ENCODE measurements at regions not wholly inside any gene's neighbourhood (a gene's known extent, or its start where the extent isn't known, plus 50 kb on each side); places are given as distances from the start of the nearest gene placed in this dataset.

DNA sequence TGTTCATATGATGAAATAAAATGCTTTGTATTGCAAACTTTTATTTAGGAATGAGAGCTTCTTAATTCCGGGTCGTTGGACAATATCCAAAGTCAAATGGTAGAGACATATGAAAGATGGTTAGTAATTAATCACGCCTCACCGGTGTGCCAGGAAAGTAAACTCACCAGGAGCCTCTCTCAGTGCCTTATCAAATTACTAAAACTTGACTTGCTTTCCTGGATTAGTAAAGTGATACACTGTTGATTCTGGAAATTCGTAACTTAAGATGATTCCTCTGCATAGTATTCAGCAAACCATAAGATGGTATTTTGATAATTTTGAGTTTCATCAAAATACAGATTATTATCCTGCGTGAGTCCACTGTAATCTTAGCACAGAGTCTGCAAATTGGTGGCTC lies 115.2 kb downstream of the PAX1 start:
- no peak for DNase-seq

DNA sequence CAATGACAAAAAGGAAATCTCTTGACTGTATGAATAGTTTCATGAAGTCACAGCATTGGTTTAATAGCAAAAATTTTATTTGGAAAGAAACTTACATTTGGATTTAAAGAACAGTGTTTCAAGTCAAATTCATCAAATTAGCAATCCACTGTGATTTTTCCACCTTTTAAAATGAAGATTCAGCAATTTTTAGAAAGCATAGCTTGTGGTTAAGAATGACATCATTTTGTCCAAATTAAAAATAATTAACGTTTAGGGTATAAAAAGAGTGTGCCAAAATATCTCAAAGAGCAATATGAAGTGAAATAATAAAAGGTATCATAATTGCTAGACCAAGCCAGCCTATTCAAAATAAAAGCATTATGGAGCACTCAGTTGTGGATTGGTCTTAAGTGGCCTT lies 114.6 kb downstream of the PAX1 start:
- no peak for DNase-seq

DNA sequence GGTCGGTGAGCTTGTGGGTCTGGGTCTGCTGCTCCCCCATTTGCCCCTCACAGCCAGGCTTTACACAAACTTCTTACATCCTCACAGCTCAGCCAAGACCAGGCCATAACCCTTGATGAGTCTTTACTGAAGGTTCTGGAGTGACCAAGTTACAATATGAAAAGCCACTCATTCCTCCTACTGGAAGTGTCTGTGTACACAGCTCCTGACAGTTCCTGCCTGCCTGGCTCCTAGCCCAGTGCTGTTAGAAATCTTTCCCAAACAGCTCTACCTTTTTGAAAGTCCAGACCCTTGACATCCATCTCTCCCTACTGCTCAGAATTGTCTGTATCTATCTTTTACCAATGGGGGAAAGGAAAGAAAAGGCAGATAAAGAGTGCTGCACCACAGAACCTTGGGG lies 106.9 kb downstream of the PAX1 start:
- no peak for DNase-seq

DNA sequence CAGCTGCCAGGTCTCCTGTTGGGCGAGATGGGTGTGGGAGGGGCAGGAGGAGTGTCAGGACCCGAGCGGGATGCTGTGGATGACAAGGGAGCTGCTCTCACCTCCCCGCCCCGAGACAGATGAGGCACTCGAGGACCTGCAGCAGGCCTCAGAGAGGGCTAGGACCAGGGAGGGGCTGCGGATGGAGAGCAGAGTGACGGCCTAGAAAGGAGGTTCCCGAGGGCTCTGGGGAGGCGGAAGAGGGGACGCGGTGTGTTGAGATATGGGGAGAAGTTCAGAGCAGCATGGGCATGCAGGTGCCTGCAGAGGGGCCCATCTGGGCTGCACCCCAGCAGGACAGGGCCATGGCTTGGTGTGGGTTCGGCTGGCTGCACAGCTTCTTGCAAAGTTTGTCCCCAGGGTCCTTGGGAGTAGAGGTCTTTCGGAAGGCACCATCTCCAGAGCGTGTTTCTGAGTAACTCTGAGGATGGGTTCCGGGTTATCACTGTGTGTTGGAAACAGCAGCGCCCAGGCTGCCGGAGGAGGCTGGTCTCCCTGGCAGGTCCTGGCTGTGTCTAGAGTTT lies 104.6 kb downstream of the PAX1 start:
- no peak for DNase-seq

DNA sequence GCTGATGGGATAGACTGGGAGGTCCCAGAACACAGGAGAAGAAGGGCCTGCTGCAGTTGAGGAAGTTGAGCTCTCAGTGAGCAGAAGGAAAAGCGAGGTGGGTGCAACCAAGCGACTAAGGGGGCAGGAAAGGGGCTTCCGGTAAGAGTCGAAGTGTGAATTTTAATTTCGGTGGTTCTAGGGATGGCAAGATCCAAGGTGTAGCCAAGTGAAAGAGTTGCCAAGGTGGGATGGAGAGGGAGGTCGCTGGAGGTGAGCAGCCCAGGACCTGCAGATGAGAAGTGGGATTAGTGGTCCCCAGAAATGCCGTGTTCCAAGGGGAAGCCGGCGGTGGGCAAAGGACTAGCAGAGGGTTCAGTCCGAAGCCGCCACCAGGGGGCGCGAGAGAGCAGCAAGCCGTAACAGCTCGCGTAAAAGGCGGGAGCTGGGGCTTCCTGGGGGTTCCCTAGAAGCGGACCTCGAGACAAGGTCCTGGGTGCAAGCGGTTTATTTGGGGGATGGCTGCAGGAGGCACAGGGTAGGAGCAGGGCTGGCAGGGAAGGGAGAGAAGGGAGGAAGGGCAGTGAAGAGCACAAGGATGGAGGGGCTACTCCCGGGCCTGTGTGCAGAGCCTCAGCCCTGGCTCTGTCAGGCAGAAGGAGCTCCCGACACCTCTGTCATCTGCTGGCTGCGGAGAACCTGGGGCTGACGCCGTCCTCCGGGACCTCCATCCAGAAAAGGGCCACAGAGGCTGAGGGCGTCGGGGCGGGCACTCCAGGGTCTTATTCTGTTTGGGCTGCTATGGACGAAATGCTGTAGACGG lies 103.6 kb downstream of the PAX1 start:
- peak in 1 of 2 experiments; percentile 1 for DNase-seq

DNA sequence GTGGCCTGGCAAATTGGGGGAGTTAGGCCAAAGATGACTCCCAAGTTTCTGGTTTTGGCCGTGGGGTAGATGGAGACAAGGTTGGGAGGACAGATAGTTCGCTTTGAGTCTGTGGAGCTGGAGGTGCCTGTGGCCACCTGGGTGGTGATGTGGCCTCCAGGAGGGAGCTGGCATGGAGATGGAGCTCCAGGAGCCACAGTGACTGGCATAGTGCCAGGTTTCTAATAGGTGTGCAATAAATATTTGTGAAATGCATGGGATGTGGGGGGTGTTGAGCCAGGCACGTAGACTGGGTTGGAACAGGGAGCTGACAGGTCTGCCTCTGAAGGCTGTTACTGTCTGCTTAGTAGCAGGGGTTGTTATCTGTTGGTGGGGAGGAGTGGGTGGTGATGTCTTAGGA lies 102.7 kb downstream of the PAX1 start:
- no peak for DNase-seq

DNA sequence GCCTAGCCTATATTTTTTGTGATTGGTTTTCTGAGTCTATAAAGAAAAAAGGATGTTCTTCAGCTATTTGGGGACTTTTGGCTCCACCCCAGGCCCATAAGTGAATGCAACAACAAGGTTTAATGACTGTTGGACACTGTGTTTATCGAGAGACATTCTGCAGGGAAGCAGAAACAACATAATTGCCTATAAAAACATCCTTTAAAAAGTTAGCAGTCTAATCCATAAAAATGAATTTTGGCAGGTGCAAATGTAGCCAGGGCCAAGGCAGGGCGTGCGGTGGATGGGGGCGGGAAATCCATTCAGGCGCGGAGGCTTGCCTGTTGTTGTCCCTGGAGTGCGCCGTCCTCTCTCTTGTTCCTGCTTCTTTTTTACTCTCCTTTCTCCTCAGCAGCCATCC lies 99.3 kb downstream of the PAX1 start:
- no peak for DNase-seq

DNA sequence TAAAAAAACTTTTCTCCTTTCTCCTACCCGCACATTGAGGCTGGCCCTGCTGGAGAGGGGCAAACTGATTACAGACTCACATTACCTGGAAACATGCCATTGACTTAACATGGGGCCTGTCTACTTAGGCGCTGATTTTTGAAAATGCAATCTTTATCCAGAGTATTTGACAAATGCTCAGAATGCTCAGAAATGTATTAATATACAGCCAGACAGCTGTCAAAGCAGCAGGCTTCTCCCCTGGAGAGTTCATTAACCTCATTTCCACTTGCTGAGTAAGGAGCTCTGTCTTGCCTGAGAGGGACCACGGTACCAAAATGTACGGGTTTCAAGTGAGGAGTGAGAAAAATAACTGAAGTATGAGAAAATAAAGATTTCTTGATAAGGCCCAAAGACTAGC lies 95.7 kb downstream of the PAX1 start:
- DNase-seq: no peak

DNA sequence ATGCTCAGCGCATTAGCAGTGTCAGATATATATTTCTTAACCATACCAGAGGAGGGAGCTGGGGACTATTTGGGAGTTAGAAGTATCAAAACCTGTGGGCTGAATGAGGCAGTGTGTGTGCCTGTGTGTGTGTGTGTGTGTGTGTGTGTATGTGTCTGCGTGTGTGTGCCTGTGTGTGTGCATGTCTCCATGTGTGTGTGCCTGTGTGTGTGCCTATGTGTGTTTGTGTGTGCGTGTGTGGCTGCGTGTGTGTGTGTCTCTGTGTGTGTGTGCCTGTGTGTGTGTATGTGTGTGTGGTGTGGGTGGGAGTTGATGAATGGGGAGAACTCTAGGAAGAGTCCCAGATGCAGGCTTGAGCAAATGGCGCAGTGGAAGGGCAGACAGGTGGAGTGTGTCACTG lies 92.9 kb downstream of the PAX1 start:
- DNase-seq: no peak

DNA sequence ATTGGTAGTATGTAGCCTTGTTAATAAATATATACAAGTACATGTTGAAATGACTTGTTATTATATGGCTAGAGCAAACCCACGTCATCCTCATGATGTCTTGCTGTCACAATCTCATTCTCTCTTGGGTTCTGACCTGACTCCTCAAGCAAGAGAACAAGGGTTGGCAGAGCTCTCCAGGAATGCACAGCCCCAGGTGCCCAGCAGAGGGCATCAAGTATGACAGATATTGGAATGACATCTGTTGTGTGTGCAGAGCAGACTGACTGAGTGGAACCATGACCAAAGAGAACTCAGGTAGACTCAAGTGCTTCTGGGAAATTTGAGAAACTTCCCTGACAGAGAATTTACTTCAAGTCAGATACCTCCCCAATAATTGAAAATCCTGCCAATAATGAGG lies 90.6 kb downstream of the PAX1 start:
- peak in 1 of 2 experiments; percentile 0 for DNase-seq

DNA sequence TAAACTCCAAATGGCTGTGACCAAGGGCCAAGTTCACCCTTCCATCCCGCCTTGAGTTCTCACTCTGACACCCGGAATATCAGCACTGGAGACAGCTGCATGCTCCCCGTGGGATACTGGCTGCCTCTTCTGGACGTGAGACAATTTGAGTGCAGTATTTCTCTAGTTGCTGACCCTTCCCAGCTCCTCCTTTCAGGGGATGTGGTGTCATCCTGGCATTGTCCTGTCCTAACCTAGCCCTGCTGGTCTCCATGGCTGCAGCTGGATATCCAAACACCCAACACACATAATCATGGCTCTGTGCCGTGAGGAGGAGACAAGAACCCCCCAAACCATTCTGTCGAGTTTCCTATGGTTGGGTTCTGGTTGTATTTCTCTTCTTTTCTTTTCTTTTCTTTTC lies 82.6 kb downstream of the PAX1 start:
- no peak for DNase-seq

DNA sequence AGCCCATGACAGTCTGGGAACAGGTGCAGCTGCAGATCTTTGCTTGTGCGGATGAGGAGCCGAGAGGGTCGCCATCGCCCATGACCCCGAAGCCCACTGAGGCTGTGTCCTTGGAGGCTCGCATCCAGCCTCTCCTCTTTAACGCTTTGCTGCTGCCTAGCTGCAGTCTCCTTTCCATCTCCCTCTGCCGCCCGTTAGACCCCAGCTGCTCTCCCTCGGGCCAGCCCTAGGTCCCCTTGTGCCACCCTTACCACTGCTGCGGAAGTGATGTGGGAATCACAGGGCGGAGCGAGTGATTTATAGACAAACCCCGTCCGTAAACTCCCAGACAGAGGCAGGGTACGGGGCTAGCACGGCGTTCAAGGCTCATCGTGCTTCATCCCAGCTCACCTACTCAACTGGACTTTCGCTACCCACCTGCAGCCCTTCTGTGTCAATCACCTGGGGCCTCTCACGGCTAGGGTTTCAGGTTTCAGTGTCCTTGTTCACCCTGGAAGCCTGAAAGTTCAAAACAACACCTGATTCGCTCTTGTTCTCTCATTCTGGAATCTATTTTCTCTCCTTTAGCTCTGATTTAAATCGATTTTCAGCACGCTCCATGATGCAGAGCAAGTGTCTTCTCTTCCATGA lies 76.1 kb downstream of the PAX1 start:
- DNase-seq: no peak

DNA sequence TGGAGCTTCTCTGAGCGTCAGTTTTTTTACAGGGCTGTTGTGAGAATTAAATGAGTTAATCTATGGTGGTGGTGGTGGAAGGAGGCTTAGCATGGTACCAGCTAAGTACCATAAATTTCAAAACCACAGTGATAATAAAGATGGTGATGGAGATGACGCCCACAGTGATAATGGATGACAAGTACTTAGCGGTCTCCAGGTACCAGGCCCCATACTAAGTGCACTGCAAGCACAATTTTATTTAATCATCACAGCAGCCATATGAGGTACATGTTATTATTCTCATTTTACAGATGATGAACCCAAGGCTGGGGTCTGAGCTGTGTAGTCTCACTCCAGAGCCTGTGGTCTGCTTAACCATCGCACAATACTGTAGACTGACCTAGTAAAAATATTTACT lies 75.1 kb downstream of the PAX1 start:
- DNase-seq: no peak
